H9 (cell line): ENCODE measurements at regions not wholly inside any gene's neighbourhood (a gene's known extent, or its start where the extent isn't known, plus 50 kb on each side); places are given as distances from the start of the nearest gene placed in this dataset.

Source experiments
- DNase-seq: peaks from one replicate; pipeline ENCODE4 v3.0.0-alpha.2; 2017
- H2AFZ ChIP-seq: one replicate; pipeline ENCODE4 v1.6.1; 2013; ENCODE audit warnings: mild to moderate bottlenecking, low read length, control low read depth, moderate library complexity
- H2AK5ac ChIP-seq: 2 replicates; pipeline ENCODE4 v1.6.1; 2013; ENCODE audit warnings: low read length, control low read depth, mixed read lengths; ENCODE audit not compliant: insufficient read length
- H2BK120ac ChIP-seq: one replicate; pipeline ENCODE4 v1.6.1; 2013; ENCODE audit warnings: low read depth, mild to moderate bottlenecking, low read length, control low read depth, inconsistent platforms; ENCODE audit not compliant: poor library complexity, severe bottlenecking
- H2BK12ac ChIP-seq: 2 replicates; pipeline ENCODE4 v1.6.1; 2013; ENCODE audit warnings: low read length, control low read depth, mixed read lengths, low read depth; ENCODE audit not compliant: insufficient read length
- H2BK15ac ChIP-seq: 2 replicates; pipeline ENCODE4 v1.6.1; 2013; ENCODE audit warnings: low read depth, low read length, control low read depth
- H2BK20ac ChIP-seq: one replicate; pipeline ENCODE4 v1.6.1; 2013; ENCODE audit warnings: low read depth, mild to moderate bottlenecking, low read length, control low read depth, inconsistent platforms; ENCODE audit not compliant: poor library complexity, severe bottlenecking
- H2BK5ac ChIP-seq: 2 replicates; pipeline ENCODE4 v1.6.1; 2013; ENCODE audit warnings: low read length, control low read depth, mixed read lengths; ENCODE audit not compliant: insufficient read length
- H3K14ac ChIP-seq: 2 replicates; pipeline ENCODE4 v1.6.1; 2013; ENCODE audit warnings: low read length, control low read depth; ENCODE audit not compliant: insufficient read depth
- H3K18ac ChIP-seq: 2 replicates; pipeline ENCODE4 v1.6.1; 2013; ENCODE audit warnings: low read depth, mild to moderate bottlenecking, mixed read lengths, low read length, control low read depth; ENCODE audit not compliant: insufficient read length
- H3K23ac ChIP-seq: 2 replicates; pipeline ENCODE4 v1.6.1; 2013; ENCODE audit warnings: low read length, control low read depth, mixed read lengths, low read depth; ENCODE audit not compliant: insufficient read length
- H3K23me2 ChIP-seq: 2 replicates; pipeline ENCODE4 v1.6.1; 2013; ENCODE audit warnings: low read depth, mild to moderate bottlenecking, mixed read lengths, low read length, control low read depth; ENCODE audit not compliant: insufficient read length, poor library complexity, severe bottlenecking
- H3K27ac ChIP-seq: 2 replicates; pipeline ENCODE4 v1.5.1; 2013; ENCODE audit warnings: low read length, control low read depth, mixed read lengths, low read depth; ENCODE audit not compliant: insufficient read length
- H3K27me3 ChIP-seq: 2 replicates; pipeline ENCODE4 v1.6.1; 2013; ENCODE audit warnings: low read length, control low read depth, inconsistent platforms; ENCODE audit not compliant: insufficient read depth
- H3K4ac ChIP-seq: 2 replicates; pipeline ENCODE4 v1.6.1; 2013; ENCODE audit warnings: low read depth, mild to moderate bottlenecking, control low read depth, inconsistent platforms, low read length, moderate library complexity
- H3K4me1 ChIP-seq: 2 replicates; pipeline ENCODE4 v1.6.1; 2013; ENCODE audit warnings: low read length, control low read depth, inconsistent platforms; ENCODE audit not compliant: insufficient read depth
- H3K4me2 ChIP-seq: 2 replicates; pipeline ENCODE4 v1.6.1; 2013; ENCODE audit warnings: low read length, control low read depth, mixed read lengths; ENCODE audit not compliant: insufficient read length, insufficient read depth
- H3K56ac ChIP-seq: 2 replicates; pipeline ENCODE4 v1.6.1; 2013; ENCODE audit warnings: low read depth, mild to moderate bottlenecking, mixed read lengths, low read length, control low read depth; ENCODE audit not compliant: insufficient read length
- H3K79me1 ChIP-seq: 2 replicates; pipeline ENCODE4 v1.6.1; 2013; ENCODE audit warnings: low read depth, mild to moderate bottlenecking, moderate library complexity, low read length, control low read depth, inconsistent platforms; ENCODE audit not compliant: insufficient read depth, poor library complexity, severe bottlenecking
- H3K79me2 ChIP-seq: 2 replicates; pipeline ENCODE4 v1.6.1; 2013; ENCODE audit warnings: low read length, control low read depth, inconsistent platforms; ENCODE audit not compliant: insufficient read depth
- H3K9ac ChIP-seq: 2 replicates; pipeline ENCODE4 v1.6.1; 2013; ENCODE audit warnings: low read length, control low read depth, mixed read lengths; ENCODE audit not compliant: insufficient read length; ENCODE audit errors: extremely low read depth
- H3K9me3 ChIP-seq: one replicate; pipeline ENCODE4 v1.6.1; 2013; ENCODE audit warnings: low read depth, low read length, inconsistent platforms; ENCODE audit not compliant: control insufficient read depth
- H3T11ph ChIP-seq: one replicate; pipeline ENCODE4 v1.6.1; 2013; ENCODE audit warnings: mild to moderate bottlenecking, low read length, control low read depth, inconsistent platforms
- H4K20me1 ChIP-seq: one replicate; pipeline ENCODE4 v1.6.1; 2013; ENCODE audit not compliant: control insufficient read depth, insufficient read length, insufficient read depth
- H4K5ac ChIP-seq: 2 replicates; pipeline ENCODE4 v1.6.1; 2013; ENCODE audit warnings: low read depth, mild to moderate bottlenecking, mixed read lengths, low read length, control low read depth; ENCODE audit not compliant: insufficient read length
- H4K8ac ChIP-seq: replicated peaks from 2 replicates; pipeline ENCODE4 v1.6.1; 2013; ENCODE audit warnings: low read length, control low read depth, mixed read lengths, low read depth; ENCODE audit not compliant: insufficient read length
- H4K91ac ChIP-seq: 2 replicates; pipeline ENCODE4 v1.6.1; 2013; ENCODE audit warnings: low read depth, mild to moderate bottlenecking, moderate library complexity, mixed read lengths, low read length, control low read depth; ENCODE audit not compliant: insufficient read length
- H3K27ac Mint-ChIP-seq, 3 experiments: 2 replicates in 2 of 3; 3 replicates in 1 of 3; pipeline ENCODE4 v1.8.0; 2020 to 2021; ENCODE audit warnings: mixed read lengths in 3 of 3, mild to moderate bottlenecking in 1 of 3, moderate library complexity in 1 of 3
- H3K27me3 Mint-ChIP-seq: 2 replicates; pipeline ENCODE4 v1.8.0; 2021; ENCODE audit warnings: low read depth, mild to moderate bottlenecking, moderate library complexity, mixed read lengths
- H3K36me3 Mint-ChIP-seq, 3 experiments: 2 replicates in 2 of 3; 3 replicates in 1 of 3; pipeline ENCODE4 v1.8.0; 2020 to 2021; ENCODE audit warnings: low read depth in 3 of 3, mixed read lengths in 3 of 3; ENCODE audit not compliant: insufficient read depth in 1 of 3
- H3K4me1 Mint-ChIP-seq, 2 experiments: 2 replicates each; pipeline ENCODE4 v1.8.0; 2020; ENCODE audit warnings: mixed read lengths in 2 of 2
- H3K4me3 Mint-ChIP-seq, 2 experiments: 2 replicates in 1 of 2; 3 replicates in 1 of 2; pipeline ENCODE4 v1.8.0; 2020 to 2021; ENCODE audit warnings: mild to moderate bottlenecking in 2 of 2, mixed read lengths in 2 of 2, moderate library complexity in 1 of 2
- H3K9me3 Mint-ChIP-seq, 2 experiments: 2 replicates in 1 of 2; 3 replicates in 1 of 2; pipeline ENCODE4 v1.8.0; 2020; ENCODE audit warnings: mild to moderate bottlenecking in 2 of 2, mixed read lengths in 2 of 2, moderate library complexity in 1 of 2
- CTCF ChIP-seq: fragments of 200-600 bp; sonication (generic); conservative IDR thresholded peaks from 3 replicates; pipeline ENCODE4 v1.8.0; 2021; ENCODE audit warnings: antibody characterized with exemption, mild to moderate bottlenecking

- no peaks in the 10 kb centered on the region for H3K23me2 ChIP-seq
- peaks cover 0 to 3% (median 0%) of the 10 kb centered on the region in 3 experiments; a peak in 2 of 7 replicates for H3K36me3 Mint-ChIP-seq
- H4K91ac ChIP-seq = no peak overlapping the region
- no peak overlapping the region for H4K8ac ChIP-seq
- no peak overlapping the region for H3K56ac ChIP-seq
- H3K27ac ChIP-seq = no peak overlapping the region
- no peak overlapping the region for H2BK120ac ChIP-seq
- H2BK15ac ChIP-seq = no peak overlapping the region
- H3K4me1 Mint-ChIP-seq = no peaks in the 10 kb centered on the region
- no peak overlapping the region for H2BK20ac ChIP-seq
- no peak overlapping the region for H3T11ph ChIP-seq
- no peak overlapping the region for H2BK12ac ChIP-seq
- no peak overlapping the region for H2BK5ac ChIP-seq
- H3K4me3 Mint-ChIP-seq = no peak overlapping the region
- H3K27me3 ChIP-seq = no peaks in the 10 kb centered on the region
- no peaks in the 10 kb centered on the region for H4K20me1 ChIP-seq
- no peak overlapping the region for H2AK5ac ChIP-seq
- no peaks in the 10 kb centered on the region for H3K79me1 ChIP-seq
- H3K9me3 Mint-ChIP-seq = peaks cover 3 to 10% of the 10 kb centered on the region in 2 experiments; a peak in 4 of 5 replicates
- no peak overlapping the region for H3K14ac ChIP-seq
- H3K23ac ChIP-seq = no peak overlapping the region
- no peaks in the 10 kb centered on the region for H3K27me3 Mint-ChIP-seq
- H3K9ac ChIP-seq = no peak overlapping the region
- H2AFZ ChIP-seq = no peak overlapping the region
- no peak for TF ChIP-seq CTCF
- H3K4me1 ChIP-seq = no peaks in the 10 kb centered on the region
- no peaks in the 10 kb centered on the region for H3K79me2 ChIP-seq
- no peaks in the 10 kb centered on the region for H3K9me3 ChIP-seq
- no peak overlapping the region for H4K5ac ChIP-seq
- H3K4me2 ChIP-seq = no peak overlapping the region
- no peak overlapping the region for H3K27ac Mint-ChIP-seq
- H3K18ac ChIP-seq = no peak overlapping the region
- H3K4ac ChIP-seq = no peak overlapping the region
- DNase-seq = no peak
Observed at GRCh38 chr1:215290018-215290417, 207.5 kb downstream of the KCNK2 start.
